Loucy (cell line): ENCODE measurements at regions not wholly inside any gene's neighbourhood (a gene's known extent, or its start where the extent isn't known, plus 50 kb on each side); places are given as distances from the start of the nearest gene placed in this dataset.

Source experiments
- CTCF ChIP-seq: fragments of 200-600 bp; sonication (generic); conservative IDR thresholded peaks from 2 replicates; pipeline ENCODE4 v1.5.1; 2014; ENCODE audit warnings: mild to moderate bottlenecking, antibody characterized with exemption, low read length
- EZH2phosphoT487 ChIP-seq: fragments of 200-600 bp; IDR thresholded peaks from 2 replicates; pipeline ENCODE4 v1.6.1; 2018; ENCODE audit warnings: antibody characterized with exemption, mild to moderate bottlenecking, moderate library complexity, borderline replicate concordance

- no peak for TF ChIP-seq CTCF
- no peak for TF ChIP-seq EZH2phosphoT487
These were observed 128.8 kb upstream of the IL12A start for GRCh38 chr3:159859836-159860235.
